ENCODE measurements at regions not wholly inside any gene's neighbourhood (a gene's known extent, or its start where the extent isn't known, plus 50 kb on each side); places are given as distances from the start of the nearest gene placed in this dataset.
"Not testable (repeated sequence)": the region's sequence is repeated elsewhere in the genome, so short reads cannot be mapped to it uniquely, and the experiment has no call there.

DNA sequence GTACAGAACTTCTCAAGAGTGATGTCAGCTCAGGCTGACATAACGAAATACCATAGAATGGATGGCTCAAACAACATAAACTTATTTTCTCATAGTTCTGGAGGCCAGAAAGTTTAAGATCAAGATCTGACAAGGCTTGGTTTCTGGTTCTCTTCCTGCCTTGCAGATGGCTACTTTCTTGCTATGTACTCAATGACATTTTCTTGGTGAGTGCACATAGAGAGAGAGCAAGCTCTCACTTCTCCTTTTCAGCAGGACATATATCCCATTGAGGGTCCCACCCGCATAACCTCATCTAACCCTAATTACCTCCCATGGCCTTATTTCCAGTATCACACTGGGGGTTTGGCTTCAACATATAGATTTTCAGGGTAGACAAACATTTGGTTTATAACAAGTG, 1072.1 kb downstream of the PLOD2 start:
- no peaks in the 10 kb centered on the region for H3K36me3 ChIP-seq
- intact Hi-C loops (cut with DNase I), result no loop called here
- no peaks in the 10 kb centered on the region for H3K27me3 ChIP-seq
- H3K9me3 ChIP-seq, result peaks cover 0 to 3% (median 0%) of the 10 kb centered on the region in 4 donors
- no peak for TF ChIP-seq POLR2A (IDR thresholded peaks at IDR 0.05)
- TF ChIP-seq EP300 (IDR thresholded peaks at IDR 0.05), result no peak
- TF ChIP-seq, protein P1, sequence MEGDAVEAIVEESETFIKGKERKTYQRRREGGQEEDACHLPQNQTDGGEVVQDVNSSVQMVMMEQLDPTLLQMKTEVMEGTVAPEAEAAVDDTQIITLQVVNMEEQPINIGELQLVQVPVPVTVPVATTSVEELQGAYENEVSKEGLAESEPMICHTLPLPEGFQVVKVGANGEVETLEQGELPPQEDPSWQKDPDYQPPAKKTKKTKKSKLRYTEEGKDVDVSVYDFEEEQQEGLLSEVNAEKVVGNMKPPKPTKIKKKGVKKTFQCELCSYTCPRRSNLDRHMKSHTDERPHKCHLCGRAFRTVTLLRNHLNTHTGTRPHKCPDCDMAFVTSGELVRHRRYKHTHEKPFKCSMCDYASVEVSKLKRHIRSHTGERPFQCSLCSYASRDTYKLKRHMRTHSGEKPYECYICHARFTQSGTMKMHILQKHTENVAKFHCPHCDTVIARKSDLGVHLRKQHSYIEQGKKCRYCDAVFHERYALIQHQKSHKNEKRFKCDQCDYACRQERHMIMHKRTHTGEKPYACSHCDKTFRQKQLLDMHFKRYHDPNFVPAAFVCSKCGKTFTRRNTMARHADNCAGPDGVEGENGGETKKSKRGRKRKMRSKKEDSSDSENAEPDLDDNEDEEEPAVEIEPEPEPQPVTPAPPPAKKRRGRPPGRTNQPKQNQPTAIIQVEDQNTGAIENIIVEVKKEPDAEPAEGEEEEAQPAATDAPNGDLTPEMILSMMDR (IDR thresholded peaks at IDR 0.05), result no peak
- TF ChIP-seq POLR2AphosphoS5 (IDR thresholded peaks at IDR 0.05), result no peak
- H3K4me3 ChIP-seq, result no peak overlapping the region
- no peak overlapping the region for H3K27ac ChIP-seq
- DNase-seq, result no peak
- 52 to 61% methylated on average over 2 of the region's 2 CpGs for WGBS, 2 donors
- H3K4me1 ChIP-seq, result no peaks in the 10 kb centered on the region

DNA sequence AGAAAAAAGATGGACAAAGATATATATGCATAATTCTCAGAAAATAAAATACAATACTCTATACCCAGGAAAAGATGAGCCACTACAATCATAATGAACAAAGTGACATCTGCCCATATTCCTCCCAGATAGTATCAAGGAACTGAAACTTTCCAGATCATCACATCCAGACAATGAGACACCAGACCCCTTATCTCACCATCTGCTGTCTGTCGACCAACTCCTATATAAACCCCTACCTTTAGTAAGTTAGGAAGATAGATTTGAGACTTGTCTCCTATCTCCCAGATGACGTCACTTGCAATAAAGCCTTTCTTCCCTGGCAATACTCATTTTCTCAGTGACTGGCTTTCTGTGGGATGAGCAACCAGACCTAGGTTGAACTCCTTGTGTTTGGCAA, 1071.6 kb downstream of the PLOD2 start:
- no peak overlapping the region for H3K4me3 ChIP-seq
- H3K4me1 ChIP-seq, result no peaks in the 10 kb centered on the region
- no peaks in the 10 kb centered on the region for H3K36me3 ChIP-seq
- H3K27me3 ChIP-seq, result no peaks in the 10 kb centered on the region
- DNase-seq, result no peak
- peaks cover 0 to 3% (median 0%) of the 10 kb centered on the region in 4 donors for H3K9me3 ChIP-seq
- 67 to 80% methylated on average over 2 of the region's 2 CpGs for WGBS, 2 donors
- intact Hi-C loops (cut with DNase I), result no loop called here
- H3K27ac ChIP-seq, result no peak overlapping the region
- TF ChIP-seq POLR2AphosphoS5 (IDR thresholded peaks at IDR 0.05) (no peak), POLR2A (IDR thresholded peaks at IDR 0.05) (no peak), EP300 (IDR thresholded peaks at IDR 0.05) (no peak)
- TF ChIP-seq, protein P1 (IDR thresholded peaks at IDR 0.05), result no peak

DNA sequence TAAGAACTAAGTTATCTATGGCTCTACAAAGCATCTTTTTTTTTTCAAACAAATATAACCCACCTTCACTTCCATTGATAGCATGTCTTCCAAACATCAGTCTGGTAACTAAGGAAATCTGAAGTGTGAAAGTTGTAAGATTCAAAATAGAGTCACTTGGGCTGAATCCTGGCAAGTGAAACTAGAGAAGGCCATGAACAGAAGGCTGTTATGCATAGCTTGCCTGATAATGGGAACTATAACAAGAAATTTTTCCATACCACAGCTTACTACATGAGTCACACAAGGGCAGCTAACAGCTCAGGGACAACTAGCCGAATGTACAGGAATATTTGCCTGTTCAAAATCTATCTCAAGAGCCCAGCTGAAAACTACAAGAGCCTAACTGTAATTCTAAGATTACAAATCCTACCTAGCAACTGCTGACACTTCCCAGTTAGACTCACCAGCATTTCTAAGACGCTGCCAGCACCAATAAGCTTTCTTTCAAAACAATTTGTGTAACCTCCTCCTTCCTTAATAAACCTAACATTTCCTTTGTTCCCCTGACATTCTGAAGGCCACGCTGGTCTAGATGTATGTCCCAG, 1066.5 kb downstream of the PLOD2 start:
- H3K9me3 ChIP-seq, result peaks cover 0 to 2% (median 0%) of the 10 kb centered on the region in 4 donors
- H3K4me3 ChIP-seq, result no peak overlapping the region
- TF ChIP-seq, protein P1 (IDR thresholded peaks at IDR 0.05), result no peak
- TF ChIP-seq EP300 (IDR thresholded peaks at IDR 0.05) (no peak), POLR2A (IDR thresholded peaks at IDR 0.05) (no peak), POLR2AphosphoS5 (IDR thresholded peaks at IDR 0.05) (no peak)
- no peaks in the 10 kb centered on the region for H3K4me1 ChIP-seq
- no peak overlapping the region for H3K27ac ChIP-seq
- no peaks in the 10 kb centered on the region for H3K36me3 ChIP-seq
- intact Hi-C loops (cut with DNase I), result no loop called here
- H3K27me3 ChIP-seq, result no peaks in the 10 kb centered on the region
- WGBS, 2 donors, result 27 to 29% methylated on average over 3 of the region's 3 CpGs
- no peak for DNase-seq

DNA sequence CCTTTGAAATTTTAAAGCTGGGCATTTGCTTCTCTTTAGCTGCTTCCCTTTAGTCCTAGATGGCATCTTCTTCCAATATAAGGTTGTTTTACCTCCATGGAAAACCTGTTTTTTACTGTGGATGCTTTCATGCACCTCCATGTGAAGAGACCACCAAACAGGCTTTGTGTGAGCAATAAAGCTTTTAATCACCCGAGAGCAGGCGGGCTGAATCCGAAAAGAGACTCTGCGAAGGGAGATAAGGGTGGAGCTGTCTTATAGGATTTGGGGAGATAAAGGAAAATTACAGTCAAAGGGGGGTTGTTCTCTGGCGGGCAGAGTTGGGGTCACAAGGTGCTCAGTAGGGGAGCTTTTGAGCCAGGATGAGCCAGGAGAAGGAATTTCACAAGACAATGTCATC, 1049.8 kb downstream of the PLOD2 start:
- WGBS, 2 donors, result 68 to 84% methylated on average over 5 of the region's 5 CpGs
- H3K4me1 ChIP-seq; intact Hi-C loops (cut with DNase I): not testable (repeated sequence)

DNA sequence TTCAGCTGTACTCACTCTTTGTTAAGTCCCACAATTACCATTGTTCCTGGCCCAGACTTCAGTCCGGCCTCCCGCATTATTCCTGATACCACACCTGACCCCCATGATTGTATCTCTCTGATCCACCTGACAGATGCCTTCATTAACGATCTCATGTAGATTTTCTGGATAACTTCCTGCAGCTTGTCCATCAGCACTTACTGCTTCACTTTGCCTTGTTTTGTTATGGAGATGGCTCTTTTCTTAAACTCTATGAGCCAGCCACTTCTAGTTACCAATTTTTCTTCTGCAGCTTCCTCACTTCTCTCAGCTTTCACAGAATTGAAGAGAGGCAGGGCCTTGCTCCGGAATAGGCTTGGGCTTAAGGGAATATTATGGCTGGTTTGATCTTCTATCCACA, 1044.2 kb downstream of the PLOD2 start:
- Histone ChIP-seq H3K27ac (no peak overlapping the region), H3K4me3 (no peak overlapping the region), H3K4me1 (no peaks in the 10 kb centered on the region), H3K27me3 (no peaks in the 10 kb centered on the region), H3K36me3 (no peaks in the 10 kb centered on the region), H3K9me3 (no peaks in the 10 kb centered on the region)
- DNase-seq, result no peak
- intact Hi-C loops (cut with DNase I), result no loop called here
- TF ChIP-seq, protein P1 (IDR thresholded peaks at IDR 0.05), result no peak
- no peak for TF ChIP-seq POLR2A (IDR thresholded peaks at IDR 0.05)
- no peak for TF ChIP-seq EP300 (IDR thresholded peaks at IDR 0.05)
- no peak for TF ChIP-seq POLR2AphosphoS5 (IDR thresholded peaks at IDR 0.05)
- WGBS, 2 donors, result 81 to 89% methylated on average over 4 of the region's 4 CpGs

More for the DNA sequence above, 1049.8 kb downstream of the PLOD2 start:
- not testable (repeated sequence) for H3K27me3 ChIP-seq, H3K27ac ChIP-seq, H3K9me3 ChIP-seq, DNase-seq, H3K4me3 ChIP-seq, H3K36me3 ChIP-seq

Measured in sigmoid colon (tissue), 6 donors.